RWPE1 (cell line): ENCODE measurements at regions not wholly inside any gene's neighbourhood (a gene's known extent, or its start where the extent isn't known, plus 50 kb on each side); places are given as distances from the start of the nearest gene placed in this dataset.

Experiments
- CTCF ChIA-PET: fragments of 350-600 bp; sonication (Branson Sonifier 250); formaldehyde crosslinking; extraction: SDS; loops from one replicate; lab custom pipeline; 2021; lab: Yijun Ruan, JAX
- POLR2A ChIA-PET: fragments of 400-600 bp; formaldehyde crosslinking; extraction: SDS; loops from one replicate; lab custom pipeline; 2020; ENCODE audit warnings: antibody characterized with exemption; ENCODE audit not compliant: low non-redundant PET; lab: Yijun Ruan, JAX
- DNase-seq: peaks from one replicate; pipeline ENCODE4 v3.0.0; 2012; ENCODE audit warnings: low spot score
- H3K27ac ChIP-seq: fragments of 450-650 bp; 2 replicates; pipeline ENCODE4 v1.5.1; 2017
- CTCF ChIP-seq: fragments of 450-650 bp; conservative IDR thresholded peaks from 2 replicates; pipeline ENCODE4 v1.5.1; 2017; ENCODE audit warnings: low read depth, mild to moderate bottlenecking

- H3K27ac ChIP-seq: no peak overlapping the region
- POLR2A ChIA-PET: no interaction called here
- DNase-seq: no peak
- TF ChIP-seq CTCF: no peak
- CTCF ChIA-PET: interaction anchor here (0.6 kb wide), 1 partner anchor 663 kb away, joined by 4 read pairs; no protein-coding TSS in a partner anchor
These were observed 81.7 kb upstream of the PLCL2 start for GRCh38 chr3:16803019-16803418.

GRCh38 chr3:16807391-16807790 is 77.4 kb upstream of the PLCL2 start:
- H3K27ac ChIP-seq: no peak overlapping the region
- ChIA-PET CTCF (no interaction called here), POLR2A (no interaction called here)
- DNase-seq: no peak
- no peak for TF ChIP-seq CTCF

GRCh38 chr3:16808393-16809107 is 76.2 kb upstream of the PLCL2 start:
- no peak for TF ChIP-seq CTCF
- ChIA-PET CTCF (no interaction called here), POLR2A (no interaction called here)
- DNase-seq: no peak
- H3K27ac ChIP-seq: no peak overlapping the region

- DNase-seq: no peak
- CTCF ChIA-PET: no interaction called here
- no peak for TF ChIP-seq CTCF
- POLR2A ChIA-PET: no interaction called here
- H3K27ac ChIP-seq: no peak overlapping the region
These were observed 75.3 kb upstream of the PLCL2 start for GRCh38 chr3:16809482-16809881.

- POLR2A ChIA-PET: no interaction called here
- no peak for TF ChIP-seq CTCF
These were observed 74.8 kb upstream of the PLCL2 start for GRCh38 chr3:16809993-16810392.

GRCh38 chr3:16810593-16811367 is 74.0 kb upstream of the PLCL2 start:
- POLR2A ChIA-PET: no interaction called here
- TF ChIP-seq CTCF: no peak
- no peak for DNase-seq
- CTCF ChIA-PET: no interaction called here
- no peak overlapping the region for H3K27ac ChIP-seq

More at GRCh38 chr3:16809993-16810392, 74.8 kb upstream of the PLCL2 start:
- CTCF ChIA-PET: no interaction called here
- DNase-seq: no peak
- no peak overlapping the region for H3K27ac ChIP-seq
